ENCODE measurements at regions not wholly inside any gene's neighbourhood (a gene's known extent, or its start where the extent isn't known, plus 50 kb on each side); places are given as distances from the start of the nearest gene placed in this dataset.

- DNase-seq = no peak
Observed at GRCh38 chr6:131510591-131510990, 62.4 kb upstream of the ARG1 start.

- peak; percentile 47 for DNase-seq
Observed at GRCh38 chr6:131519670-131520436, 53.2 kb upstream of the ARG1 start.

Data from stimulated activated CD8-positive, alpha-beta memory T cell treated with anti-CD3 and anti-CD28 coated beads, Interleukin-4, amount 100 ng/mL, for 48 hours (primary cell).